Neural progenitor cell (in vitro differentiated cells): ENCODE measurements at regions not wholly inside any gene's neighbourhood (a gene's known extent, or its start where the extent isn't known, plus 50 kb on each side); places are given as distances from the start of the nearest gene placed in this dataset.

Experiments used
- CTCF ChIP-seq: fragments of 200-600 bp; sonication (generic); IDR thresholded peaks from 2 replicates; pipeline ENCODE4 v1.5.1; 2017; ENCODE audit warnings: antibody characterized with exemption, mild to moderate bottlenecking
- EZH2 ChIP-seq: fragments of 200-600 bp; sonication (generic); IDR thresholded peaks from 2 replicates; pipeline ENCODE4 v1.6.1; 2017; ENCODE audit warnings: antibody characterized with exemption, mild to moderate bottlenecking, moderate library complexity
- EZH2phosphoT487 ChIP-seq: fragments of 200-600 bp; sonication (generic); IDR thresholded peaks from 2 replicates; pipeline ENCODE4 v1.6.1; 2017; ENCODE audit warnings: antibody characterized with exemption

- TF ChIP-seq CTCF (no peak), EZH2phosphoT487 (no peak), EZH2 (no peak)
Measured at GRCh38 chr16:60989592-60989991, 1046.6 kb downstream of the CDH8 start.
